PC-9 (cell line): ENCODE measurements at regions not wholly inside any gene's neighbourhood (a gene's known extent, or its start where the extent isn't known, plus 50 kb on each side); places are given as distances from the start of the nearest gene placed in this dataset.

Experiments used
- CTCF ChIP-seq: fragments of 200-600 bp; sonication (generic); conservative IDR thresholded peaks from 2 replicates; pipeline ENCODE4 v1.6.1; 2017; ENCODE audit warnings: mixed run types, antibody characterized with exemption, mild to moderate bottlenecking, moderate library complexity
- EZH2 ChIP-seq: fragments of 200-600 bp; sonication (generic); IDR thresholded peaks from 2 replicates; pipeline ENCODE4 v1.8.0; 2017; ENCODE audit warnings: antibody characterized with exemption, low read depth

- TF ChIP-seq CTCF: no peak
- no peak for TF ChIP-seq EZH2
Observed at GRCh38 chr2:67927501-67927900, 135.3 kb downstream of the C1D start.
